ENCODE measurements at regions not wholly inside any gene's neighbourhood (a gene's known extent, or its start where the extent isn't known, plus 50 kb on each side); places are given as distances from the start of the nearest gene placed in this dataset.
"Not testable (repeated sequence)": the region's sequence is repeated elsewhere in the genome, so short reads cannot be mapped to it uniquely, and the experiment has no call there.

DNA sequence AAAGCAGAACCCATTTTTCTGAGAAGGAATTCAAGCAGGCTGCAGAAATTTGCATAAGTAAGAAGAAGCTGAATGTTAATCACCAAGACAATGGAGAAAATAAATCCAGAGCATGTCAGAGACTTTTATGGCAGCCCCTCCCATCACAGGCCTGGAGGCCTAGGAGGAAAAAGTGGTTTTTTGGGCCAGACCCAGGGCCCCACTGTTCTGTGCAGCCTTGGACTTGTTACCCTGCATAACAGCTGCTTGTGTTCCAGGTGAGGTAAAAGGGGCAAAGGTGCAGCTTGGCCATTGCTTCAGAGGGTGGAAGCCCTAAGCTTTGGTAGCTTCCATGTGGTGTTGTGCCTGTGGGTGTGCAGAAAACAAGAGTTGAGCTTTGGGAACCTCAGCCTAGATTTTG, 1516.2 kb upstream of the PCDH10 start:
- H3K4me3 ChIP-seq (ENCODE audit: low read depth, low read length), result no peak overlapping the region
- DNase-seq (ENCODE audit: low read depth), result no peak
- TF ChIP-seq, protein P1, sequence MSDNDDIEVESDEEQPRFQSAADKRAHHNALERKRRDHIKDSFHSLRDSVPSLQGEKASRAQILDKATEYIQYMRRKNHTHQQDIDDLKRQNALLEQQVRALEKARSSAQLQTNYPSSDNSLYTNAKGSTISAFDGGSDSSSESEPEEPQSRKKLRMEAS (IDR thresholded peaks at IDR 0.05; ENCODE audit: low read depth, low read length), result no peak
- TF ChIP-seq, protein P2, sequence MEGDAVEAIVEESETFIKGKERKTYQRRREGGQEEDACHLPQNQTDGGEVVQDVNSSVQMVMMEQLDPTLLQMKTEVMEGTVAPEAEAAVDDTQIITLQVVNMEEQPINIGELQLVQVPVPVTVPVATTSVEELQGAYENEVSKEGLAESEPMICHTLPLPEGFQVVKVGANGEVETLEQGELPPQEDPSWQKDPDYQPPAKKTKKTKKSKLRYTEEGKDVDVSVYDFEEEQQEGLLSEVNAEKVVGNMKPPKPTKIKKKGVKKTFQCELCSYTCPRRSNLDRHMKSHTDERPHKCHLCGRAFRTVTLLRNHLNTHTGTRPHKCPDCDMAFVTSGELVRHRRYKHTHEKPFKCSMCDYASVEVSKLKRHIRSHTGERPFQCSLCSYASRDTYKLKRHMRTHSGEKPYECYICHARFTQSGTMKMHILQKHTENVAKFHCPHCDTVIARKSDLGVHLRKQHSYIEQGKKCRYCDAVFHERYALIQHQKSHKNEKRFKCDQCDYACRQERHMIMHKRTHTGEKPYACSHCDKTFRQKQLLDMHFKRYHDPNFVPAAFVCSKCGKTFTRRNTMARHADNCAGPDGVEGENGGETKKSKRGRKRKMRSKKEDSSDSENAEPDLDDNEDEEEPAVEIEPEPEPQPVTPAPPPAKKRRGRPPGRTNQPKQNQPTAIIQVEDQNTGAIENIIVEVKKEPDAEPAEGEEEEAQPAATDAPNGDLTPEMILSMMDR (IDR thresholded peaks at IDR 0.05; ENCODE audit: low read depth, low read length), result no peak
- TF ChIP-seq MYC (IDR thresholded peaks at IDR 0.05; ENCODE audit: low read depth, low read length) (no peak), POLR2A (IDR thresholded peaks at IDR 0.05; ENCODE audit: extremely low read depth, insufficient read length) (no peak)

DNA sequence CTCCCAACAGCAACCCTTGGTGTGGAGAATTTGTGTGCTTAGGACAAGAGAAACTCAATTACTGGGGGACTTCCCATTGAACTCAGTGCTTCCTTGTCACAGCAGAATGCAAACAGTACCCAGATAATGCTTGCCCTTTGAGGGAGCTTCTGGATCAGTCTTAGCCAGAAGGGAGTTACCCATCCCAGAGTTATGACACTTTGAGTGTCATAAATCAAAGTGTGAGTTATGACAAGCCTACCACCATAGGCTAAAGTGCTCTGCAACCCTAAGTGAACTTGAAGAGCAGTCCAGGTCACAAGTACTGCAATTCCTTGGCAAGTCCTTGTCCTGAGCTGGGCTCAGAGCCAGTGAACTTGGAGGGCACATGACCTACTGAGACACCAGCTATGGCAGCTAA, 1513.9 kb upstream of the PCDH10 start:
- no peak overlapping the region for H3K4me3 ChIP-seq (ENCODE audit: low read depth, low read length)
- DNase-seq (ENCODE audit: low read depth), result no peak

DNA sequence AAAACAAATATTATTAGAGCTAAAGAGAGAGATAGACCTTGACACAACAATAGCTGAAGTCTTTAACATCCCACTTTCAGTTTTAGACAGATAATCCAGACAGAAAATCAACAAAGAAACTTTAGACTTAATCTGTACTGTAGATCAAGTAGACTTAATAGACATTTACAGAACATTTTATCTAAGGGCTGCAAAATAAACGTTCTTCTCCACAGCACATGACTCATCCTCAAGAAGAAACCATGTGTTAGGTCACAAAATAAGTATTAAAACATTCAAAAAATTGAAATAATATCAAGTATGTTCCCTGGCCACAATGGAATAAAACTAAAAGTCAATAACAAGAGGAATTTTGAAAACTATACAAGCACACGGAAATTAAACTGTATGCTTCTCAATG, 1510.3 kb upstream of the PCDH10 start:
- no peak overlapping the region for H3K4me3 ChIP-seq (ENCODE audit: low read depth, low read length)
- no peak for DNase-seq (ENCODE audit: low read depth)
- TF ChIP-seq MYC (IDR thresholded peaks at IDR 0.05; ENCODE audit: low read depth, low read length) (no peak), POLR2A (IDR thresholded peaks at IDR 0.05; ENCODE audit: extremely low read depth, insufficient read length) (no peak)
- TF ChIP-seq, protein P1 (IDR thresholded peaks at IDR 0.05; ENCODE audit: low read depth, low read length), result no peak
- TF ChIP-seq, protein P2 (IDR thresholded peaks at IDR 0.05; ENCODE audit: low read depth, low read length), result no peak

More for the DNA sequence above, 1513.9 kb upstream of the PCDH10 start:
- TF ChIP-seq POLR2A (IDR thresholded peaks at IDR 0.05; ENCODE audit: extremely low read depth, insufficient read length), result no peak
- TF ChIP-seq MYC (IDR thresholded peaks at IDR 0.05; ENCODE audit: low read depth, low read length), result no peak
- TF ChIP-seq, protein P1 (IDR thresholded peaks at IDR 0.05; ENCODE audit: low read depth, low read length), result no peak
- TF ChIP-seq, protein P2 (IDR thresholded peaks at IDR 0.05; ENCODE audit: low read depth, low read length), result no peak

DNA sequence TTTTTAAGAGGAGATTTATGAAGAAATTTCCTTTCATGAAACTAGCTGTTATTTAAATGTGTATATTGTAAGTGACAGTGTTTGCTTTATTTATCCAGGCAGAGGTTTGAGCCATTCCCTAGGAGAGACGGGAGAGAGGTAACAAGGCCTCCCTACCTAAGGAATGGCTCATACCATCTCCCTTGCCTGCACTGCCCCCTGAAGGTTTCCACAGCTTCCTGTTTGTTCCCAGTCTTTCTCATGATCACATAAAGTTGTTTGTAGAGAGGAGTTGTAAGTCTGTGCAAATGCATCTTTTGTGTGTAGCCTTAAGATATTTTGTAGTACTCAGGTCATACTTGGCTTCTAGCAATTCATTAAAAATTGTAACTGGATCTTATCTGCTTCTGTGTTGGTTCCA, 1504.5 kb upstream of the PCDH10 start:
- no peak for DNase-seq (ENCODE audit: low read depth)
- H3K4me3 ChIP-seq (ENCODE audit: low read depth, low read length), result no peak overlapping the region
- TF ChIP-seq, protein P1 (IDR thresholded peaks at IDR 0.05; ENCODE audit: low read depth, low read length), result no peak
- TF ChIP-seq POLR2A (IDR thresholded peaks at IDR 0.05; ENCODE audit: extremely low read depth, insufficient read length), result no peak
- TF ChIP-seq, protein P2 (IDR thresholded peaks at IDR 0.05; ENCODE audit: low read depth, low read length), result no peak
- no peak for TF ChIP-seq MYC (IDR thresholded peaks at IDR 0.05; ENCODE audit: low read depth, low read length)

DNA sequence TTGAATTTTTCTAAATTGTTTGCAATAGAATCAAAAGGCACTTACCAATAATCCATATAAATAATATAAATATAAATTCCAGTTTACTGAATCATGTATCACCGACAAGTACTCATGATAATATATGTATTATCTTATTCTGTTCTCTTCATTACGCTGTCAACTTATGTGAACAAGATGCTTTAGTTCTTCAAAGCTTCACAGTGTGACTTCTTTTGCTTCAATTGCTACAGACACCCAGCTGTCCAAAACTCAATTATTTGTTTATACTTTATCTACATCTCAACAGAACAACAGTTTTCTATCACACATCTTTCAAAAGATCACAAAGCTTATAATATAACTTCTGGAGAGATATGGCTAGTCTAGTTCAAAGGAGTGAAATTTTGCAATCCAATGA, 1499.9 kb upstream of the PCDH10 start:
- TF ChIP-seq MYC (IDR thresholded peaks at IDR 0.05; ENCODE audit: low read depth, low read length) (no peak), POLR2A (IDR thresholded peaks at IDR 0.05; ENCODE audit: extremely low read depth, insufficient read length) (no peak)
- TF ChIP-seq, protein P2 (IDR thresholded peaks at IDR 0.05; ENCODE audit: low read depth, low read length), result no peak
- TF ChIP-seq, protein P1 (IDR thresholded peaks at IDR 0.05; ENCODE audit: low read depth, low read length), result no peak
- no peak for DNase-seq (ENCODE audit: low read depth)
- no peak overlapping the region for H3K4me3 ChIP-seq (ENCODE audit: low read depth, low read length)

DNA sequence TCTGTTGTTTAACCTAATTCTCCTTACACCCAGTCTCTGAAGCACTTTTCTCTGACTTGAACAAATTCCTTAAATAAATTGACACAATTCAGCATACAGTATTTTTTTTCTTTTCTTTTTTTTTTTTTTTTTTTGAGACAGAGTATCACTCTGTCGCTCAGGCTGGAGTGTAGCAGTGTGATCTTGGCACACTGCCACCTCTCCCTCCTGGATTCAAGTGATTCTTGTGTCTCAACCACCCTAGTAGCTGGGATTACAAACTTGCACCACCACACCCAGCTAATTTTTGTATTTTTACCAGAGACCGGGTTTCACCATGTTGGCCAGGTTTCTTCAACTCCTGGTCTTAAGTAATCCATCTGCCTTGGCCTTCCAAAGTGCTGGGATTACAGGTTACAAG, 1498.1 kb upstream of the PCDH10 start:
- no peak for DNase-seq (ENCODE audit: low read depth)
- H3K4me3 ChIP-seq (ENCODE audit: low read depth, low read length), result no peak overlapping the region
- TF ChIP-seq MYC (IDR thresholded peaks at IDR 0.05; ENCODE audit: low read depth, low read length) (no peak), POLR2A (IDR thresholded peaks at IDR 0.05; ENCODE audit: extremely low read depth, insufficient read length) (no peak)
- TF ChIP-seq, protein P2 (IDR thresholded peaks at IDR 0.05; ENCODE audit: low read depth, low read length), result no peak
- TF ChIP-seq, protein P1 (IDR thresholded peaks at IDR 0.05; ENCODE audit: low read depth, low read length), result no peak

DNA sequence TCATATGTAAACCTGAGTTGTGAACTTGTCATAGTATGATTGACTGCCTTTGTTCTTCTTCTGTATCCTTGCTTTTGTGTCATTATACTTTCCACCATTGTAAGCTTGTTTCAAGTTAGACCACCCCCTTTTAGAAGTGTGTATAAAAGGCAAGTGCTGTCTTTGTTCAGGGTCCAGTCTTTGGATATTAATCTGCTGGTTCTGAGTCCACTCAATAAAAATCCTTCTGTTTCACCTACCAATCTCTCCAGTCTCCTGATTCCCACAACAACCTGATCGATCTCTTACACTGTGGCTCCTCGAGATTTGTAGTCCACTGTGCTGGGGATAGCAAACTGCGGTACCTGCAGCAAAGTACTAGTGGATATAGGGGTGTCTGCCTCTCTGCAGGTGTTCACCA, 1465.8 kb upstream of the PCDH10 start:
- not testable (repeated sequence) for DNase-seq (ENCODE audit: low read depth); H3K4me3 ChIP-seq (ENCODE audit: low read depth, low read length)
